AG04450 (cell line): ENCODE measurements at regions not wholly inside any gene's neighbourhood (a gene's known extent, or its start where the extent isn't known, plus 50 kb on each side); places are given as distances from the start of the nearest gene placed in this dataset.

Experiments
- CTCF ChIA-PET: fragments of 300-600, 350-600 bp; formaldehyde crosslinking; extraction: SDS; loops from one replicate; lab custom pipeline; 2022; ENCODE audit warnings: antibody characterized with exemption, inconsistent platforms; lab: Charles Lee
- POLR2A ChIA-PET: fragments of 350-600 bp; formaldehyde crosslinking; extraction: SDS; loops from one replicate; lab custom pipeline; 2021; ENCODE audit warnings: antibody characterized with exemption, inconsistent platforms; lab: Yijun Ruan, JAX
- DNase-seq: peaks from one replicate; pipeline ENCODE4 v3.0.0-alpha.2; 2011; ENCODE audit warnings: low read depth, low spot score
- H3K27ac ChIP-seq: one replicate; pipeline ENCODE4 v1.5.1; 2012; ENCODE audit warnings: low read depth, low read length, control low read depth
- H3K27me3 ChIP-seq: one replicate; pipeline ENCODE4 v1.6.0; 2012; ENCODE audit warnings: low read length; ENCODE audit not compliant: control insufficient read depth, insufficient read depth
- H3K4me3 ChIP-seq: 2 replicates; pipeline ENCODE4 v1.5.1; 2011; ENCODE audit warnings: mild to moderate bottlenecking, low read depth, low read length, control low read depth
- H3K9me3 ChIP-seq: 2 replicates; pipeline ENCODE4 v1.5.1; 2012; ENCODE audit warnings: low read length; ENCODE audit not compliant: control insufficient read depth, insufficient read depth
- CTCF ChIP-seq: IDR thresholded peaks from 2 replicates; pipeline ENCODE4 v1.5.1; 2011; ENCODE audit warnings: low read depth, low read length, control low read depth, inconsistent platforms

- no peak overlapping the region for H3K27ac ChIP-seq
- H3K27me3 ChIP-seq = no peaks in the 10 kb centered on the region
- no peak for DNase-seq
- POLR2A ChIA-PET = no interaction called here
- no peak for TF ChIP-seq CTCF
- CTCF ChIA-PET = interaction anchor here (1.4 kb wide), 1 partner anchor 222 kb away, joined by 4 read pairs; no protein-coding TSS in a partner anchor
- H3K4me3 ChIP-seq = no peak overlapping the region
- no peaks in the 10 kb centered on the region for H3K9me3 ChIP-seq
These were observed 137.4 kb upstream of the DLX2 start for GRCh38 chr2:172239944-172240590.

- no peak overlapping the region for H3K27ac ChIP-seq
- no peaks in the 10 kb centered on the region for H3K27me3 ChIP-seq
- ChIA-PET POLR2A (interaction anchor here (0.8 kb wide), 1 partner anchor 10 kb away, joined by 3 read pairs; no protein-coding TSS in a partner anchor), CTCF (no interaction called here)
- DNase-seq = no peak
- no peak for TF ChIP-seq CTCF
- no peak overlapping the region for H3K4me3 ChIP-seq
- H3K9me3 ChIP-seq = no peaks in the 10 kb centered on the region
These were observed 138.5 kb upstream of the DLX2 start for GRCh38 chr2:172241222-172241621.

DNA sequence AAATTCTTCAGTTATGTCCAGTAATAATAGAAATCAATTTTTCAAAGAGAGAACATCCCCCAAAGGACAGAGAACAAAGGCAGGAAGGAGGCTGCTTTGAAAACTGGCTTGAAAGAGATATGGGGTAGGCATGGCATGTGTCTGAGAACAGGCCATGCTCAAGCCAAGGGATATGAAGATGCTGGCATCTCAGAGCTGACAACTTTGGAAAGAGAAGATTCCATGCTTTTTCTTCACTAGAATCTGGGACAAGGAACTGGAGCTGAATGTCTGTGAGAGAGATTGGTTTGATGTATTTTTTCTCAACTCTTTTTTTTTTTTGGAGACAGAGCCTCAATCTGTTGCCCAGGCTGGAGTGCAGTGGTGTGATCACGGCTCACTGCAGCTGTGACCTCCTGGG, 139.8 kb upstream of the DLX2 start:
- CTCF ChIA-PET = interaction anchor here (0.8 to 0.9 kb wide), 2 partner anchors 37 to 194 kb away, joined by 3 read pairs; no protein-coding TSS in a partner anchor

GRCh38 chr2:172242961-172243360, 140.3 kb upstream of the DLX2 start:
- TF ChIP-seq CTCF = no peak
- Histone ChIP-seq H3K4me3 (no peak overlapping the region), H3K27me3 (no peaks in the 10 kb centered on the region), H3K27ac (no peak overlapping the region), H3K9me3 (no peaks in the 10 kb centered on the region; the same call in 1 of the 2 replicates)
- no peak for DNase-seq
- CTCF ChIA-PET = interaction anchor here (0.8 to 0.9 kb wide), 2 partner anchors 38 to 193 kb away, joined by 3 read pairs; no protein-coding TSS in a partner anchor
- POLR2A ChIA-PET = no interaction called here

More for the DNA sequence above, 139.8 kb upstream of the DLX2 start:
- Histone ChIP-seq H3K9me3 (no peaks in the 10 kb centered on the region; the same call in 1 of the 2 replicates), H3K4me3 (no peak overlapping the region), H3K27me3 (no peaks in the 10 kb centered on the region), H3K27ac (no peak overlapping the region)
- TF ChIP-seq CTCF = no peak
- no peak for DNase-seq
- POLR2A ChIA-PET = interaction anchor here (0.6 kb wide), 1 partner anchor 10 kb away, joined by 3 read pairs; no protein-coding TSS in a partner anchor
